Glutamatergic neuron (in vitro differentiated cells): ENCODE measurements at regions not wholly inside any gene's neighbourhood (a gene's known extent, or its start where the extent isn't known, plus 50 kb on each side); places are given as distances from the start of the nearest gene placed in this dataset.

ENCODE experiments used
- DNase-seq: peaks from one replicate; pipeline ENCODE4 v3.0.0; 2022
- H3K27ac Mint-ChIP-seq: one replicate; pipeline ENCODE4 v1.8.0; 2020; ENCODE audit warnings: mild to moderate bottlenecking, mixed read lengths, inconsistent platforms; ENCODE audit not compliant: unreplicated experiment
- H3K27me3 Mint-ChIP-seq: one replicate; pipeline ENCODE4 v1.8.0; 2020; ENCODE audit warnings: mild to moderate bottlenecking, moderate library complexity, mixed read lengths, inconsistent platforms; ENCODE audit not compliant: unreplicated experiment
- H3K36me3 Mint-ChIP-seq: one replicate; pipeline ENCODE4 v1.8.0; 2020; ENCODE audit warnings: mild to moderate bottlenecking, mixed read lengths, inconsistent platforms; ENCODE audit not compliant: unreplicated experiment
- H3K4me1 Mint-ChIP-seq: one replicate; pipeline ENCODE4 v1.8.0; 2020; ENCODE audit warnings: mild to moderate bottlenecking, low read depth, mixed read lengths, inconsistent platforms; ENCODE audit not compliant: unreplicated experiment
- H3K4me3 Mint-ChIP-seq: one replicate; pipeline ENCODE4 v1.8.0; 2020; ENCODE audit warnings: mild to moderate bottlenecking, mixed read lengths, inconsistent platforms; ENCODE audit not compliant: unreplicated experiment
- H3K9me3 Mint-ChIP-seq: one replicate; pipeline ENCODE4 v1.8.0; 2020; ENCODE audit warnings: mild to moderate bottlenecking, moderate library complexity, mixed read lengths, inconsistent platforms; ENCODE audit not compliant: unreplicated experiment
- TF ChIP-seq, protein P1 (sequence below): fragments of 200-600 bp; sonication (generic); IDR thresholded peaks from one replicate; pipeline ENCODE4 v1.5.0; 2021; ENCODE audit not compliant: partially characterized antibody, unreplicated experiment

DNA sequence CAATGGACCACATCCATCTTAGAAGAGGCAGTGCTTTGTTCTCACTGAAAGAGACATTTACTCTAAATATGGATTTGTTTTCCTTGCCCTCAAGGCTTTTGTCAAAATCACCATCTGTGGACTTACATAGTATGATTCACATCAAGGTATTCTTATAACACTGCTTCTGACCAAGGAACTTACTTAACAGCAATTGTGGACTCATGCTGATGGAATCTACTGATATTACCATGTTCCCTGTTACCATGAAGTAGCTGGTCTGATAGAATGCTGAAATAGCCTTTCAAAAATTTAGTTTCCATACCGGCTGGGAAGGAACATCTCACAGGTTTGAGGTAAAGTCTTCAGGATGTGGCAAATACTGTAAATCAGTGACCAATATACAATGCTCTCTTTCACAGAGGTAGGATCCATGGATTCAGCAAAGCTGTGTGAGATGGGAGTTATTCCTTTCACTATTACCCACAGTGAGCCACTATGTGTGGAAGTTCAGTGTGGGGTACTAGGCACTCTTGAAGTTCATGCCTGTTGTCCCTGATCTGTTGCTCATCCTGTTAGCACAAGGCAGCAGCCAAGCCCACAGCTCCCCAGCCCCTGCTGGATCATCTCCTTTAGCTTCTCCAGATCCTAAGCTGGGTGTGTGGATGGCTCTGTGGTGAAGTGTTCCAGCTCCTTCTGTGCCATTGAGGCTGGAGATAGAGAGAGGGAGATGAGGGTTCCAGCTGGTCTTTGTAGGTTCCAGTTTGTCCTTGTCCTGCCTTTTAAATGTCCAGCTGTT, 126.4 kb downstream of the ATP23 start:
- Mint-ChIP-seq H3K9me3 (peaks cover 2% of the 10 kb centered on the region), H3K27ac (no peak overlapping the region), H3K4me3 (no peak overlapping the region), H3K27me3 (no peaks in the 10 kb centered on the region), H3K4me1 (no peaks in the 10 kb centered on the region), H3K36me3 (no peaks in the 10 kb centered on the region)
- no peak for DNase-seq
- TF ChIP-seq, protein P1, sequence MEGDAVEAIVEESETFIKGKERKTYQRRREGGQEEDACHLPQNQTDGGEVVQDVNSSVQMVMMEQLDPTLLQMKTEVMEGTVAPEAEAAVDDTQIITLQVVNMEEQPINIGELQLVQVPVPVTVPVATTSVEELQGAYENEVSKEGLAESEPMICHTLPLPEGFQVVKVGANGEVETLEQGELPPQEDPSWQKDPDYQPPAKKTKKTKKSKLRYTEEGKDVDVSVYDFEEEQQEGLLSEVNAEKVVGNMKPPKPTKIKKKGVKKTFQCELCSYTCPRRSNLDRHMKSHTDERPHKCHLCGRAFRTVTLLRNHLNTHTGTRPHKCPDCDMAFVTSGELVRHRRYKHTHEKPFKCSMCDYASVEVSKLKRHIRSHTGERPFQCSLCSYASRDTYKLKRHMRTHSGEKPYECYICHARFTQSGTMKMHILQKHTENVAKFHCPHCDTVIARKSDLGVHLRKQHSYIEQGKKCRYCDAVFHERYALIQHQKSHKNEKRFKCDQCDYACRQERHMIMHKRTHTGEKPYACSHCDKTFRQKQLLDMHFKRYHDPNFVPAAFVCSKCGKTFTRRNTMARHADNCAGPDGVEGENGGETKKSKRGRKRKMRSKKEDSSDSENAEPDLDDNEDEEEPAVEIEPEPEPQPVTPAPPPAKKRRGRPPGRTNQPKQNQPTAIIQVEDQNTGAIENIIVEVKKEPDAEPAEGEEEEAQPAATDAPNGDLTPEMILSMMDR: no peak

DNA sequence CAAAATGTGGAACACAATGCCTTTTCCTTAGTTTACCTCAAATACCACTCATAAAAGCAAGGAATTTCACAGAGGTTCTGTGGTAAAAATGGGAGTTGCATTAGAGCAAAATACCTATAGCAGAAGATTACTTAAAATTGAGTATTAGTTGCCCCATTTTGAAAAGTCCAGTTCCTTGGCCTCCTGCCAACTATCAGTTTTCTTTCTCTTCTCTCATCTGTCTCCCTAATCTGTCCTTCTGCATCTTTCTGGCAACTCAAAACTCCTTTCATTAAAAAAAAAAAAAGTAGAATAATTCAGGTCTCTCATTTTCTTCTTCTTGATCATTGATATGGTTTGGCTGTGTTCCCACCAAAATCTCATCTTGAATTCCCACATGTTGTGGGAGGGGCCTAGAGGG, 127.3 kb downstream of the ATP23 start:
- DNase-seq: no peak
- Mint-ChIP-seq H3K9me3 (peaks cover 2% of the 10 kb centered on the region), H3K27me3 (no peaks in the 10 kb centered on the region), H3K36me3 (no peaks in the 10 kb centered on the region), H3K4me3 (no peak overlapping the region), H3K4me1 (no peaks in the 10 kb centered on the region), H3K27ac (no peak overlapping the region)
- TF ChIP-seq, protein P1: no peak

DNA sequence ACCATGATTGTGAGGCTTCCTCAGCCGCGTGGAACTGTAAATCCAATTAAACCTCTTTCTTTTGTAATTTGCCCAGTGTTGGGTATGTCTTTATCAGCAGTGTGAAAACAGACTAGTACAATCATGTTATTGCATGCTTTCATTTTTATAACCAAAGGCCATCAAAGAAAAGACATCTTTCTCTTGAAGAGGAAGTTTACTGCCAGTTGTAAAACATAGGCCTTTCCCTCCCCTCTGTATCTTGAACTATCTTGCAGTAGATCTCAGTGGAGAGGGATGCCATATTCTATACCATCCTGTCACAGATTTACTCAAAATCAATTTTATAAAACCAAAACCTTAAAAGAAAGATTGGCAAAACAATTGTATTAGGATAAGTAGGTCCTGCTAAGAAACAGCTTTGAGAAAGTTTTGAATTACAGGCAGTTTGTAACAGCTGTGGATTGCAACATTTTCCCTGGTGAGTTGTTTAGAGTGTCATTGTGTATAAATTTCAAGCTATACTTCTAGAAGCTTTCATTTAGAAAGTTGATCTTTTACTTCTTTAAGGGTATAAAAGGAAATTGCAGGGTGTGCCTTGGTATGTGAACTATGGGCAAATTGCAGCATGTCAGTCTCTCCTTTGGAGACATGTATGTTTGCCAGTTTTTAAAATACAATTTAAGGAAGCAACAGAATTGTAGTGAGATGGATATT, 128.0 kb downstream of the ATP23 start:
- TF ChIP-seq, protein P1: no peak
- H3K4me1 Mint-ChIP-seq: no peaks in the 10 kb centered on the region

DNA sequence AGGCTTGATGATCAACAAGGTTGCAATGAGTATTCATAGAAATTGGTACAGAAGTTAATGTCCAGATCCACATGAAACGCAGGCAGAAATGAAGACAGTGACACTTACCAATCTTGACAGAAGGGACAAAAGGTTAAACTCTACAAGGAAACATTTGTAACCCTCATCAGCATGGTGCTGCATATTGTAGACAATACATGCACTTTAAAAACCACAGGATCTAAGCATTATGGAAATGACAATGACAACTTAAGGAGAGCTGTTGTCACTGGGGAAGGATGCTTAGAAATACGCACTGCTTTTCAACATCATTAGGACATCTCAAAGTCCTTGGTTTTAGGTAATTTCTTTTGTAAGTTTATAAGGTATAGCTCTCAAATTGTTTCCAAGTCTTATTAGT, 130.6 kb downstream of the ATP23 start:
- no peaks in the 10 kb centered on the region for H3K36me3 Mint-ChIP-seq
- no peaks in the 10 kb centered on the region for H3K4me1 Mint-ChIP-seq
- no peak overlapping the region for H3K4me3 Mint-ChIP-seq
- TF ChIP-seq, protein P1: no peak
- no peak for DNase-seq
- H3K27me3 Mint-ChIP-seq: no peaks in the 10 kb centered on the region
- H3K9me3 Mint-ChIP-seq: peaks cover 4% of the 10 kb centered on the region
- no peak overlapping the region for H3K27ac Mint-ChIP-seq

More for the DNA sequence above, 128.0 kb downstream of the ATP23 start:
- Mint-ChIP-seq H3K36me3 (no peaks in the 10 kb centered on the region), H3K4me3 (no peak overlapping the region), H3K27me3 (no peaks in the 10 kb centered on the region), H3K27ac (no peak overlapping the region), H3K9me3 (peaks cover 4% of the 10 kb centered on the region)
- no peak for DNase-seq

DNA sequence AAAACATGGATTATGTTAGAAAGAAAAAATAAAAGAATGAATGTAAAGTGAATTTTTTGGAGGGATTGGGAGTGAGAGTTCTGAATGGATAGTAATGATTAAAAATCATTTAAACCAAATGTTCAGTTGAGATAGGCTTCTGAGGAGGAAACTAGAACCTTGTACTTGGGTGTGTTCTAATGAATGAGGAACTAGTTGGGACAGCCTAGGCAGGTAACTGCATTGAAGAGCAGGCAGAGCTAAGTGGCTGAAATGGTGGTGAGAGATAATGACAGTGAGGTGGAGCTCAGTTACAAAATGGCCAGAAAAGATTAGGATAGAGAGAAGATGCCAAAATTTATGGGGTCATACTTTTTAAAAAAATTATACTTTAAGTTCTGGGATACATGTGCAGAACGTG, 132.9 kb downstream of the ATP23 start:
- DNase-seq: no peak
- Mint-ChIP-seq H3K27me3 (no peaks in the 10 kb centered on the region), H3K9me3 (peaks cover 4% of the 10 kb centered on the region), H3K4me1 (no peaks in the 10 kb centered on the region), H3K4me3 (no peak overlapping the region), H3K27ac (no peak overlapping the region), H3K36me3 (no peaks in the 10 kb centered on the region)
- TF ChIP-seq, protein P1: no peak
